Prostate gland (tissue), 2 donors: ENCODE measurements at regions not wholly inside any gene's neighbourhood (a gene's known extent, or its start where the extent isn't known, plus 50 kb on each side); places are given as distances from the start of the nearest gene placed in this dataset.

Experiments
- DNase-seq: peaks from one replicate; pipeline ENCODE4 v3.0.0-alpha.2; 2019; ENCODE audit warnings: low spot score
- H3K27ac ChIP-seq, 2 donors: fragments of 200-600 bp; sonication (generic); 2 replicates each; pipeline ENCODE4 v1.5.1; 2017 to 2019
- H3K27me3 ChIP-seq: fragments of 200-600 bp; sonication (generic); replicated peaks from 2 replicates; pipeline ENCODE4 v1.5.1; 2019; ENCODE audit not compliant: insufficient read depth
- H3K36me3 ChIP-seq, 2 donors: fragments of 200-600 bp; sonication (generic); 1 replicate in 1 of 2; 2 replicates in 1 of 2; pipeline versions ENCODE4 v1.5.1 to v1.8.1; 2017 to 2019
- H3K4me1 ChIP-seq: fragments of 200-600 bp; sonication (generic); replicated peaks from 2 replicates; pipeline ENCODE4 v1.5.1; 2019
- H3K4me3 ChIP-seq, 2 donors: fragments of 200-600 bp; sonication (generic); 2 replicates each; pipeline ENCODE4 v1.5.1; 2017 to 2019
- H3K9me3 ChIP-seq: fragments of 200-600 bp; sonication (generic); 2 replicates; pipeline ENCODE4 v1.5.1; 2017
- POLR2A ChIP-seq: fragments of 450-650 bp; IDR thresholded peaks from one replicate; pipeline ENCODE4 v1.6.1; 2016; ENCODE audit warnings: antibody characterized with exemption, mild to moderate bottlenecking
- POLR2AphosphoS5 ChIP-seq: sonication (generic); formaldehyde crosslinking; IDR thresholded peaks from one replicate; pipeline ENCODE4 v1.6.1; 2017; ENCODE audit warnings: antibody characterized with exemption
- WGBS: methylation state at CpG from one replicate; pipeline ENCODE4 v1.1.5; 2018; 5-methylcytosine and 5-hydroxymethylcytosine counted together
- intact Hi-C: fragments of 100-400 bp; cut with DNase I; formaldehyde crosslinking; loops from one replicate; pipeline ENCODE4 v1.14.2; 2022
- TF ChIP-seq, protein P1 (sequence below), 4 experiments: fragments of 200-600 bp in 2 of 4; fragments of 450-650 bp in 2 of 4; sonication (generic) in 2 of 4; IDR thresholded peaks; 1 replicate in 3 of 4; 2 replicates in 1 of 4; pipeline ENCODE4 v1.5.1; 2016 to 2019; ENCODE audit warnings: antibody characterized with exemption in 4 of 4, mild to moderate bottlenecking in 2 of 4, moderate library complexity in 2 of 4

DNA sequence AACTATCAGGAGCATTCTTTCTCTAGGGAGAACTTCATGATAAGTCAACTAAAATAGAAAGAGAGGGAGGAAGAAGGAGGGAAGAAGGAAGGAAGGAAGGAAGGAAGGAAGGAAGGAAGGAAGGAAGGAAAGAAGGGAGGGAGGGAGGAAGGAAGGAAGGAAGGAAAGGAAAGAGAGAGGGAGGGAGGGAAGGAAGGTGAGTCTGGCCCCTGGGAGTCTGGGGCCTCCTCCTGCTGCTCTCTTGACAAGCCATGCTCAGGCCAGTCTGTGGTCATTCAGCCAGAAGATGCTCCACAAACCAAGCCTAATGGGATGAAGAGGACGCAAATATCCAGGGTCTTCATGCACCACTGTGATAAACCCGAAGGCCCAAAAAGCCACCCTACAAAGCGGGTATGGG, 216.4 kb upstream of the AGAP1 start:
- no peaks in the 10 kb centered on the region for H3K27me3 ChIP-seq
- no peaks in the 10 kb centered on the region for H3K4me1 ChIP-seq
- 96% methylated on average over 3 of the region's 3 CpGs for WGBS
- H3K4me3 ChIP-seq, result no peak overlapping the region
- H3K36me3 ChIP-seq, result no peaks in the 10 kb centered on the region
- no peak for TF ChIP-seq POLR2AphosphoS5
- no peak for TF ChIP-seq POLR2A
- TF ChIP-seq, protein P1, sequence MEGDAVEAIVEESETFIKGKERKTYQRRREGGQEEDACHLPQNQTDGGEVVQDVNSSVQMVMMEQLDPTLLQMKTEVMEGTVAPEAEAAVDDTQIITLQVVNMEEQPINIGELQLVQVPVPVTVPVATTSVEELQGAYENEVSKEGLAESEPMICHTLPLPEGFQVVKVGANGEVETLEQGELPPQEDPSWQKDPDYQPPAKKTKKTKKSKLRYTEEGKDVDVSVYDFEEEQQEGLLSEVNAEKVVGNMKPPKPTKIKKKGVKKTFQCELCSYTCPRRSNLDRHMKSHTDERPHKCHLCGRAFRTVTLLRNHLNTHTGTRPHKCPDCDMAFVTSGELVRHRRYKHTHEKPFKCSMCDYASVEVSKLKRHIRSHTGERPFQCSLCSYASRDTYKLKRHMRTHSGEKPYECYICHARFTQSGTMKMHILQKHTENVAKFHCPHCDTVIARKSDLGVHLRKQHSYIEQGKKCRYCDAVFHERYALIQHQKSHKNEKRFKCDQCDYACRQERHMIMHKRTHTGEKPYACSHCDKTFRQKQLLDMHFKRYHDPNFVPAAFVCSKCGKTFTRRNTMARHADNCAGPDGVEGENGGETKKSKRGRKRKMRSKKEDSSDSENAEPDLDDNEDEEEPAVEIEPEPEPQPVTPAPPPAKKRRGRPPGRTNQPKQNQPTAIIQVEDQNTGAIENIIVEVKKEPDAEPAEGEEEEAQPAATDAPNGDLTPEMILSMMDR (IDR thresholded peaks at IDR 0.05), result no peak
- H3K27ac ChIP-seq, result no peak overlapping the region
- no peak for DNase-seq
- intact Hi-C loops, result no loop called here
- no peaks in the 10 kb centered on the region for H3K9me3 ChIP-seq

DNA sequence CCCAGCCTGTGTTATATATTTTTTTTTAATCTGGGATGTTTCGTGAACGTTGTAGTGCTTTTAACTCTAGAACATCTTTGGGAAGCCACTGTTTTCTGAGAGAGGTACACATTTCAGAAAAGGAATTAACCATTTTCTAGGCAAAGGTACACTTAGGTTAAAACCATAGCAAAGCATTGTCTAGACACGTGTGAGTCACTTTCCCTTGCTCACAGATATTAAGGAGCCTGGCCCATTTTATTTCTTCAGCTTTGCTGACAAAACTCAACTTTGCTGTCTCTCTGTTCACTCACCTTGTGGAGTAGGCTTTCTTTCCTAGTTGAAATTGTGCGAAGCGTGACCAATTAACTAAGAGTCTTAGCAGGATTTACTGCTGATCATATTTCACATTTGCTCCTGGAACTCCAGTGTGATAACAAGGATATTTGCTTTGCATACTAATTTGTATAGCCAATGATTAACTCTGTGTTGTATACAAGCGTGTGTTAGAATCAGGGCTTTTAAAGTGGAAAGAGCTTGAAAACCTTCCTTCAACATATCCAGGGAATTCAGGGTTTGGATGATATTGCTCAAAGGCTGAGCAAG, 215.0 kb upstream of the AGAP1 start:
- H3K9me3 ChIP-seq, result no peaks in the 10 kb centered on the region
- no peak overlapping the region for H3K4me3 ChIP-seq
- intact Hi-C loops, result no loop called here
- H3K27me3 ChIP-seq, result no peaks in the 10 kb centered on the region
- no peaks in the 10 kb centered on the region for H3K4me1 ChIP-seq
- TF ChIP-seq, protein P1 (IDR thresholded peaks at IDR 0.05), result no peak
- TF ChIP-seq POLR2AphosphoS5 (no peak), POLR2A (no peak)
- no peak for DNase-seq
- H3K27ac ChIP-seq, result no peak overlapping the region
- WGBS, result 77% methylated on average over 6 of the region's 6 CpGs
- no peaks in the 10 kb centered on the region for H3K36me3 ChIP-seq

DNA sequence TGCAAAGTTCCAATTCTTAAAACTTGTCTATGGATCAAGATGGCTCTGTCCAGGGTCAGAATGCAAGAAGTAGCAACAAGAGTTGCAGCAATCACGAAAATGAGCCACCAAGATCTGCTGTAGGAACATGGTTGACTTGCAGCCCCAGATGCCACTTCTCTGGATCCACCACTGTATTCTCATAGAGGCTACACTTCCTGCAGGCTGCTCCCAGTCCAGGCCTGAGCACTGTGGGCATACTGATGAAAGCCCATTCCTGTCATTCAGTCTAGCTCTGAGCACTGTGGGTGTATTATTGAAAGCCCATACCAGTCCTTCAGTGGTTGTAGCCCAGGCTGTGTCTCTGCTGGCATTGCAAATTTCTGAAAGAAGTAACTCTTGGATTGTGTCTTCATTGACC, 213.9 kb upstream of the AGAP1 start:
- no peak for DNase-seq
- intact Hi-C loops, result no loop called here
- Histone ChIP-seq H3K27me3 (no peaks in the 10 kb centered on the region), H3K27ac (no peak overlapping the region), H3K4me3 (no peak overlapping the region), H3K36me3 (no peaks in the 10 kb centered on the region), H3K9me3 (no peaks in the 10 kb centered on the region), H3K4me1 (no peaks in the 10 kb centered on the region)
- TF ChIP-seq, protein P1 (IDR thresholded peaks at IDR 0.05), result no peak
- TF ChIP-seq POLR2A, result no peak
- TF ChIP-seq POLR2AphosphoS5, result no peak
- 100% methylated on average over 1 of the region's 1 CpG for WGBS

DNA sequence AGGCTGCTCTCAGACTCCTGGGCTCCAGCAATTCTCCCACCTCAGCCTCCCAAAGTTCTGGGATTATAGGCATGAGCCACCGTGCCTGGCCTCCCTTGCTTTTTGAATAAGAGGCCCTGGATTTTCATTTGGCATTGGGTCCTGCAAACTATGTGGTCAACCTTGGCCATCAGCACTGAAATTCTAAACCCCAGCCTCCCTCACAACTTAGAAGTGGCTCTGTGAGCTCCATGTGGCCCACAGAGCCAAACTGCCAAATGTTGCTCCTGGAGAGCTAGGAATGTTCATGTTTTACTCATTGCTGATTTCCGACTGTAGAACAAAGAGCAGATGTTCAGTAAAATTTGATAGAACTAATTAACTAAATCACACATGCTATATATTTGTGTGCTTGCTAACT, 210.6 kb upstream of the AGAP1 start:
- Histone ChIP-seq H3K36me3 (no peaks in the 10 kb centered on the region), H3K4me3 (no peak overlapping the region), H3K4me1 (no peaks in the 10 kb centered on the region), H3K9me3 (no peaks in the 10 kb centered on the region), H3K27me3 (no peaks in the 10 kb centered on the region), H3K27ac (no peak overlapping the region)
- DNase-seq, result no peak
- WGBS, result 87% methylated on average over 2 of the region's 2 CpGs
- no peak for TF ChIP-seq POLR2A
- TF ChIP-seq, protein P1 (IDR thresholded peaks at IDR 0.05), result no peak
- no peak for TF ChIP-seq POLR2AphosphoS5
- intact Hi-C loops, result no loop called here

DNA sequence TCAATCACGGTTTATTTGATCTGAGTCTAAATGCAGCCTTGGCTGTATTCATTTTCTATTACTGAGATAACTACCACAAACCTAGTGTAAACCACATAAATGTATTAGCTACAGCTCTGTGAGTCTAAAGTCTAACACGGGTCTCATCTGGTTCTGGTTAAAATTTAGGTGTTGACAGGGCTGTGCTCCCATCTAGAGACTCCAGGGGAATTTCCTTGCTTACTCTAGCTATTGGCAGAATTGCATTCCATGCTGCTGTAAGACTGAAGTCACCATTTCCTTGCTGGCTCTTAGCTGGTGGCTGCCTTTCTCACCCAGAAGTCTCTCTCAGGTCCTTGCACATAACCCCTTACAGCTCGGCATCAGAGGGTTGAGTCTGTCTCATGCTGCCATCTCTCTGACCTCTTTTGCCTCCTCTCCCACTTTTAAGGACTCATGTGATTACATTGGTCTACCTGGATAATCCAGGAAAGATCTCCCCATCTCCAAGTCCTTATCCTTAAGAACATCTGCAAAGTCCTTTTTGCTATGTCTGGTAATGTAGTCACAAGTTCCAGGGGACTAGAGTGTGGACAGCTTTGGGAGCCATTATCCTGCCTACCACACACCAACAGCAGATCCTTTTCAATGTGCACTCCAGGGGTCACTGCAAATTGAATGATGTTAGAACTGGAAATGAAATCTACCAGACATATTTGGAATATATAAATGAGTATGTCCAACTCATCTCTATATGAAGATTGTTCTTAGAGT, 207.0 kb upstream of the AGAP1 start:
- Histone ChIP-seq H3K4me3 (no peak overlapping the region), H3K27me3 (no peaks in the 10 kb centered on the region), H3K27ac (no peak overlapping the region), H3K4me1 (no peaks in the 10 kb centered on the region), H3K9me3 (no peaks in the 10 kb centered on the region), H3K36me3 (no peaks in the 10 kb centered on the region)
- intact Hi-C loops, result no loop called here
- WGBS, result 78% methylated on average over 3 of the region's 3 CpGs
- TF ChIP-seq POLR2A, result no peak
- TF ChIP-seq, protein P1 (IDR thresholded peaks at IDR 0.05), result no peak
- no peak for TF ChIP-seq POLR2AphosphoS5
- DNase-seq, result no peak
